Ovary (tissue), 7 donors: ENCODE measurements at regions not wholly inside any gene's neighbourhood (a gene's known extent, or its start where the extent isn't known, plus 50 kb on each side); places are given as distances from the start of the nearest gene placed in this dataset.

Experiments
- DNase-seq, 5 donors: peaks; one replicate each; pipeline ENCODE4 v3.0.0-alpha.2; 2019 to 2020
- H3K27ac ChIP-seq, 2 donors: fragments of 200-600 bp; one replicate each; pipeline versions ENCODE4 v1.5.1 to v1.8.0; 2019 to 2022
- H3K27me3 ChIP-seq: fragments of 200-600 bp; one replicate; pipeline ENCODE4 v1.8.0; 2022
- H3K36me3 ChIP-seq: fragments of 200-600 bp; sonication (generic); one replicate; pipeline ENCODE4 v1.5.1; 2019
- H3K4me1 ChIP-seq: one replicate; pipeline ENCODE4 v1.8.1; 2013; ENCODE audit warnings: mild to moderate bottlenecking, moderate library complexity; ENCODE audit not compliant: insufficient read depth
- H3K4me3 ChIP-seq: fragments of 200-600 bp; sonication (generic); one replicate; pipeline ENCODE4 v1.5.1; 2017
- H3K9me3 ChIP-seq, 2 donors: fragments of 200-600 bp in 1 of 2; sonication (generic) in 1 of 2; one replicate each; pipeline versions ENCODE4 v1.5.1 to v1.8.1; 2013 to 2019; ENCODE audit warnings: mild to moderate bottlenecking in 1 of 2, moderate library complexity in 1 of 2
- CTCF ChIP-seq, 3 donors: fragments of 450-650 bp in 2 of 3; fragments of 200-600 bp in 1 of 3; IDR thresholded peaks; one replicate each; pipeline versions ENCODE4 v1.5.1 to v1.8.0; 2016 to 2022; ENCODE audit warnings: antibody characterized with exemption in 3 of 3, mild to moderate bottlenecking in 1 of 3
- EP300 ChIP-seq: sonication (generic); formaldehyde crosslinking; IDR thresholded peaks from one replicate; pipeline ENCODE4 v1.6.1; 2017; ENCODE audit warnings: antibody characterized with exemption
- POLR2A ChIP-seq: fragments of 450-650 bp; IDR thresholded peaks from one replicate; pipeline ENCODE4 v1.6.1; 2017; ENCODE audit warnings: antibody characterized with exemption, mild to moderate bottlenecking, moderate library complexity
- WGBS, 3 donors: extraction: QIAGEN DNeasy Blood & Tissue Kit in 1 of 3; methylation state at CpG; one replicate each; pipeline versions ENCODE4 v1.1.5 to v1.1.7; 2013 to 2017; 5-methylcytosine and 5-hydroxymethylcytosine counted together
- intact Hi-C, 4 donors: fragments of 100-400 bp; cut with DNase I; formaldehyde crosslinking; loops; one replicate each; pipeline versions ENCODE4 v1.11.0 to v1.15.1; 2022 to 2023
- donor health status: DM: no; HTN: no; CAD: no; lungs with moderate emphysema.
- donor health status: DM: no; HTN: no; CAD: no.
- donor health status: Bipolar disorder and iron deficiency.
- donor health status: DM: no; HTN: no; CAD: no.
- donor health status: DM: yes; HTN: yes; CAD: no.

DNA sequence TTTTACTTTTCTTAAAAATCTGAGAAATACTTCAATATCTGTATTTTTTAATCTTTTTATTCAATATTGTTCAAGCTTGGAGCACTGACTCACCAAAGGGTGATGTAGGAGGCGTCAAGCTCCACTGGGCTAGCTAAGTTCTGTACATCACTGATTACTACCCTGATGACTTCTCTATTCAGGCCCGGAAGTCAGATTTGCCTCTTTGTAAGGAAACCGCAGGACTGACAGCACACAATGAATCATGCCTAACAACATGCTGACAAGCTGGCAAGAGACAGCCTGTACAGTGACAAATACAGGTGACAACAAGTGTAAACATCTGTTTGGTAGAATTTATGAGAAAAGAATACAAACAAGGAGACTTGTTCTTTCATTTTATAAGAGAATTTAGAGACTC lies 627.9 kb upstream of the RORB start:
- intact Hi-C loops: no loop called here
- Histone ChIP-seq H3K9me3 (no peaks in the 10 kb centered on the region), H3K27me3 (no peaks in the 10 kb centered on the region), H3K27ac (no peak overlapping the region), H3K4me3 (no peak overlapping the region), H3K4me1 (no peaks in the 10 kb centered on the region), H3K36me3 (no peaks in the 10 kb centered on the region)
- TF ChIP-seq POLR2A (no peak), EP300 (no peak), CTCF (IDR thresholded peaks at IDR 0.05) (no peak)
- 61 to 68% (median 66%) methylated on average over 3 of the region's 3 CpGs for WGBS, 3 donors
- DNase-seq: no peak

GRCh38 chr9:73871636-73872035 lies 625.5 kb upstream of the RORB start:
- Histone ChIP-seq H3K27ac (no peak overlapping the region), H3K9me3 (no peaks in the 10 kb centered on the region)
- 79 to 85% (median 81%) methylated on average over 4 of the region's 4 CpGs for WGBS, 3 donors

GRCh38 chr9:73872701-73873100 lies 624.4 kb upstream of the RORB start:
- no peaks in the 10 kb centered on the region for H3K4me1 ChIP-seq
- WGBS, 3 donors: 24 to 52% (median 32%) methylated on average over 6 of the region's 6 CpGs
- TF ChIP-seq EP300 (no peak), POLR2A (no peak), CTCF (IDR thresholded peaks at IDR 0.05) (no peak)

More at GRCh38 chr9:73871636-73872035, 625.5 kb upstream of the RORB start:
- no peaks in the 10 kb centered on the region for H3K27me3 ChIP-seq
- no peak for DNase-seq
- intact Hi-C loops: no loop called here
- no peaks in the 10 kb centered on the region for H3K36me3 ChIP-seq
- no peaks in the 10 kb centered on the region for H3K4me1 ChIP-seq
- TF ChIP-seq POLR2A: no peak
- TF ChIP-seq CTCF (IDR thresholded peaks at IDR 0.05): no peak
- TF ChIP-seq EP300: no peak
- no peak overlapping the region for H3K4me3 ChIP-seq

DNA sequence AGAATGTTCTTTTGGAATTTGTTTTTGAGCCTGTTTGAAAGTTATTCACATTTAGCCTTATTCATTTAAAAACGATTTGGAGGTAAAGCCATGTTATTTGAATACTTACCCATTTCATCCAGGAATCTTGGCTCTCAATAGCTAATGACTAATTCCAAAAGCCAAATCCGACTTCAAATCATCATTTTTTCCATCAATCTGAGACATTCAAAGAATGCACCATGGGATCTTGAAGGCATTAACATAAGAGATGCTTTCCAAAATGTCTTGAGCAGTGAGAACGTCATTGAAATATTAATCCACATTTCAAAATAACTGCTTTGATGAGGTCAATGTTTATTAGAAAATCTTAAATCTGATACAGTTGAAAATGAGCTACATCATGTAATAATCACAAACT lies 617.0 kb upstream of the RORB start:
- H3K9me3 ChIP-seq: no peaks in the 10 kb centered on the region
- no peaks in the 10 kb centered on the region for H3K27me3 ChIP-seq
- no peak overlapping the region for H3K4me3 ChIP-seq
- TF ChIP-seq POLR2A (no peak), EP300 (no peak), CTCF (IDR thresholded peaks at IDR 0.05) (no peak)
- 37 to 60% (median 49%) methylated on average over 3 of the region's 3 CpGs for WGBS, 3 donors
- no peak overlapping the region for H3K27ac ChIP-seq
- DNase-seq: no peak
- intact Hi-C loops: no loop called here
- H3K4me1 ChIP-seq: no peaks in the 10 kb centered on the region
- no peaks in the 10 kb centered on the region for H3K36me3 ChIP-seq

More at GRCh38 chr9:73872701-73873100, 624.4 kb upstream of the RORB start:
- Histone ChIP-seq H3K27ac (no peak overlapping the region), H3K9me3 (no peaks in the 10 kb centered on the region), H3K4me3 (no peak overlapping the region), H3K36me3 (no peaks in the 10 kb centered on the region), H3K27me3 (no peaks in the 10 kb centered on the region)
- DNase-seq: no peak
- intact Hi-C loops: no loop called here

- H3K4me1 ChIP-seq: no peaks in the 10 kb centered on the region
- H3K27me3 ChIP-seq: no peaks in the 10 kb centered on the region
- TF ChIP-seq EP300 (no peak), POLR2A (no peak), CTCF (IDR thresholded peaks at IDR 0.05) (no peak)
- no peaks in the 10 kb centered on the region for H3K9me3 ChIP-seq
- H3K36me3 ChIP-seq: no peaks in the 10 kb centered on the region
- DNase-seq: no peak
- H3K27ac ChIP-seq: no peak overlapping the region
- intact Hi-C loops: no loop called here
- no peak overlapping the region for H3K4me3 ChIP-seq
- WGBS, 3 donors: 88 to 90% (median 88%) methylated on average over 2 of the region's 2 CpGs
Observed at GRCh38 chr9:73889023-73889422, 608.1 kb upstream of the RORB start.
